OCI-LY3 (cell line): ENCODE measurements at regions not wholly inside any gene's neighbourhood (a gene's known extent, or its start where the extent isn't known, plus 50 kb on each side); places are given as distances from the start of the nearest gene placed in this dataset.

Experiments
- EZH2phosphoT487 ChIP-seq: fragments of 200-600 bp; shearing (Covaris generic); IDR thresholded peaks from 2 replicates; pipeline ENCODE4 v1.6.1; 2018; ENCODE audit warnings: antibody characterized with exemption, mixed run types, low read depth
- TF ChIP-seq, protein P1 (sequence below): fragments of 200-600, 300-600 bp; sonication (generic); IDR thresholded peaks from 2 replicates; pipeline ENCODE4 v1.5.1; 2014; ENCODE audit warnings: antibody characterized with exemption, low read length, low read depth

DNA sequence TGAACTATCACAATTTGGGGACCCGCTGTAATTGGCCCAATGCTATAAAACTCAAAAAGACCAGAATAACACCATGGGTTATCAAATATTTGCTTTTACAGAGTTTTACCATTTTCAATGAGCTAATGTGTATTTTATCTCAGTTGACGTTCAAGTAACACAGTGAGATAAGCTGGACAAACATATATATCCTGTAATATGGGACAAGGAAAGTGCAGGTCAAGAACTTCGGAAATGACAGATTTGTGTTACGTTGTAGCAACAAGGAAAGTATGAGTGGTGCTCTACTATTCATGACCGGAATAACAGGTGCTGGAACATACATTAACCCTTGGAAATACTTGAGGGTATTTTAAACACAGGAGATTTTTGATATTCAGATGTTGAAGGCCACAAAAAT is 566.4 kb upstream of the FLRT2 start:
- TF ChIP-seq, protein P1, sequence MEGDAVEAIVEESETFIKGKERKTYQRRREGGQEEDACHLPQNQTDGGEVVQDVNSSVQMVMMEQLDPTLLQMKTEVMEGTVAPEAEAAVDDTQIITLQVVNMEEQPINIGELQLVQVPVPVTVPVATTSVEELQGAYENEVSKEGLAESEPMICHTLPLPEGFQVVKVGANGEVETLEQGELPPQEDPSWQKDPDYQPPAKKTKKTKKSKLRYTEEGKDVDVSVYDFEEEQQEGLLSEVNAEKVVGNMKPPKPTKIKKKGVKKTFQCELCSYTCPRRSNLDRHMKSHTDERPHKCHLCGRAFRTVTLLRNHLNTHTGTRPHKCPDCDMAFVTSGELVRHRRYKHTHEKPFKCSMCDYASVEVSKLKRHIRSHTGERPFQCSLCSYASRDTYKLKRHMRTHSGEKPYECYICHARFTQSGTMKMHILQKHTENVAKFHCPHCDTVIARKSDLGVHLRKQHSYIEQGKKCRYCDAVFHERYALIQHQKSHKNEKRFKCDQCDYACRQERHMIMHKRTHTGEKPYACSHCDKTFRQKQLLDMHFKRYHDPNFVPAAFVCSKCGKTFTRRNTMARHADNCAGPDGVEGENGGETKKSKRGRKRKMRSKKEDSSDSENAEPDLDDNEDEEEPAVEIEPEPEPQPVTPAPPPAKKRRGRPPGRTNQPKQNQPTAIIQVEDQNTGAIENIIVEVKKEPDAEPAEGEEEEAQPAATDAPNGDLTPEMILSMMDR = no peak
- TF ChIP-seq EZH2phosphoT487 = no peak
